ENCODE measurements at regions not wholly inside any gene's neighbourhood (a gene's known extent, or its start where the extent isn't known, plus 50 kb on each side); places are given as distances from the start of the nearest gene placed in this dataset.

GRCh38 chr15:38090678-38091077 is 156.2 kb downstream of the TMCO5A start:
- TF ChIP-seq CTCF (IDR thresholded peaks at IDR 0.05) (no peak), POLR2A (IDR thresholded peaks at IDR 0.05; ENCODE audit: low read depth) (no peak), POLR2AphosphoS5 (IDR thresholded peaks at IDR 0.05) (peak in 1 of 2 donors; percentile 19), EP300 (IDR thresholded peaks at IDR 0.05) (no peak)
- H3K36me3 ChIP-seq, result no peaks in the 10 kb centered on the region
- H3K4me1 ChIP-seq, result peaks cover 3 to 35% (median 17%) of the 10 kb centered on the region in 4 donors
- no peaks in the 10 kb centered on the region for H3K27me3 ChIP-seq
- no peaks in the 10 kb centered on the region for H3K9me3 ChIP-seq
- no peak overlapping the region for H3K4me3 ChIP-seq
- H3K27ac ChIP-seq (replicated peaks in 1 of 4), result peak overlapping the region; percentile 33 to 72 (median 50)
- no peak for DNase-seq (ENCODE audit: extremely low spot score)
- intact Hi-C loops (cut with DNase I), result no loop called here
- 47% methylated on average over 3 of the region's 3 CpGs for WGBS

GRCh38 chr15:38091078-38091645 is 156.7 kb downstream of the TMCO5A start:
- Histone ChIP-seq H3K9me3 (no peaks in the 10 kb centered on the region), H3K27ac (replicated peaks in 1 of 4) (peak overlapping the region in 2 of 4 donors; percentile 66 to 72), H3K36me3 (no peaks in the 10 kb centered on the region), H3K4me3 (no peak overlapping the region), H3K4me1 (peaks cover 0 to 30% (median 14%) of the 10 kb centered on the region in 4 donors), H3K27me3 (no peaks in the 10 kb centered on the region)
- intact Hi-C loops (cut with DNase I), result no loop called here
- 92% methylated on average over 3 of the region's 3 CpGs for WGBS
- TF ChIP-seq POLR2A (IDR thresholded peaks at IDR 0.05; ENCODE audit: low read depth), result no peak
- no peak for TF ChIP-seq POLR2AphosphoS5 (IDR thresholded peaks at IDR 0.05)
- no peak for TF ChIP-seq CTCF (IDR thresholded peaks at IDR 0.05)
- TF ChIP-seq EP300 (IDR thresholded peaks at IDR 0.05), result no peak
- no peak for DNase-seq (ENCODE audit: extremely low spot score)

GRCh38 chr15:38093931-38094330 is 158.7 kb upstream of the SPRED1 start:
- Histone ChIP-seq H3K36me3 (no peaks in the 10 kb centered on the region), H3K4me1 (peaks cover 0 to 23% (median 11%) of the 10 kb centered on the region in 4 donors), H3K27me3 (no peaks in the 10 kb centered on the region), H3K9me3 (peaks cover 0 to 17% (median 12%) of the 10 kb centered on the region in 4 donors), H3K27ac (replicated peaks in 1 of 4) (no peak overlapping the region), H3K4me3 (no peak overlapping the region)
- WGBS, result 88% methylated on average over 7 of the region's 7 CpGs
- no peak for DNase-seq (ENCODE audit: extremely low spot score)
- intact Hi-C loops (cut with DNase I), result no loop called here
- TF ChIP-seq POLR2A (IDR thresholded peaks at IDR 0.05; ENCODE audit: low read depth) (no peak), CTCF (IDR thresholded peaks at IDR 0.05) (no peak), POLR2AphosphoS5 (IDR thresholded peaks at IDR 0.05) (no peak), EP300 (IDR thresholded peaks at IDR 0.05) (no peak)

- intact Hi-C loops (cut with DNase I), result no loop called here
Observed at GRCh38 chr15:38102972-38103371, 149.7 kb upstream of the SPRED1 start.

More at GRCh38 chr15:38102972-38103371, 149.7 kb upstream of the SPRED1 start:
- Histone ChIP-seq H3K4me1 (no peaks in the 10 kb centered on the region), H3K27me3 (no peaks in the 10 kb centered on the region), H3K9me3 (peaks cover 0 to 4% (median 1%) of the 10 kb centered on the region in 4 donors), H3K27ac (replicated peaks in 1 of 4) (no peak overlapping the region), H3K36me3 (no peaks in the 10 kb centered on the region), H3K4me3 (no peak overlapping the region)
- no peak for TF ChIP-seq EP300 (IDR thresholded peaks at IDR 0.05)
- no peak for TF ChIP-seq CTCF (IDR thresholded peaks at IDR 0.05)
- no peak for TF ChIP-seq POLR2AphosphoS5 (IDR thresholded peaks at IDR 0.05)
- no peak for TF ChIP-seq POLR2A (IDR thresholded peaks at IDR 0.05; ENCODE audit: low read depth)
- DNase-seq (ENCODE audit: extremely low spot score), result no peak
- 100% methylated on average over 1 of the region's 1 CpG for whole genome bisulfite sequencing
